ENCODE measurements at regions not wholly inside any gene's neighbourhood (a gene's known extent, or its start where the extent isn't known, plus 50 kb on each side); places are given as distances from the start of the nearest gene placed in this dataset.

GRCh38 chr9:3696368-3696767, 170.6 kb upstream of the RFX3 start:
- WGBS, result 29% methylated on average over 2 of the region's 2 CpGs

GRCh38 chr9:3692606-3693005, 166.8 kb upstream of the RFX3 start:
- no peak for DNase-seq (ENCODE audit: low spot score in 2 of 2)
- TF ChIP-seq CTCF (IDR thresholded peaks at IDR 0.05), result no peak
- TF ChIP-seq EP300 (IDR thresholded peaks at IDR 0.05), result no peak
- no peak for TF ChIP-seq POLR2AphosphoS5 (IDR thresholded peaks at IDR 0.05)
- H3K9me3 ChIP-seq, result no peaks in the 10 kb centered on the region
- H3K4me3 ChIP-seq, result no peak overlapping the region
- no peak overlapping the region for H3K27ac ChIP-seq
- WGBS, result 74% methylated on average over 1 of the region's 1 CpG
- H3K27me3 ChIP-seq, result no peaks in the 10 kb centered on the region
- no peaks in the 10 kb centered on the region for H3K4me1 ChIP-seq
- H3K36me3 ChIP-seq, result no peaks in the 10 kb centered on the region

More at GRCh38 chr9:3696368-3696767, 170.6 kb upstream of the RFX3 start:
- Histone ChIP-seq H3K27ac (no peak overlapping the region), H3K9me3 (no peaks in the 10 kb centered on the region), H3K4me3 (no peak overlapping the region), H3K4me1 (no peaks in the 10 kb centered on the region), H3K36me3 (no peaks in the 10 kb centered on the region), H3K27me3 (no peaks in the 10 kb centered on the region)
- no peak for DNase-seq (ENCODE audit: low spot score in 2 of 2)
- TF ChIP-seq POLR2A (IDR thresholded peaks at IDR 0.05) (no peak), CTCF (IDR thresholded peaks at IDR 0.05) (no peak), EP300 (IDR thresholded peaks at IDR 0.05) (no peak), POLR2AphosphoS5 (IDR thresholded peaks at IDR 0.05) (no peak)

- 93% methylated on average over 4 of the region's 4 CpGs for WGBS
- Histone ChIP-seq H3K9me3 (no peaks in the 10 kb centered on the region), H3K4me3 (no peak overlapping the region), H3K27me3 (no peaks in the 10 kb centered on the region), H3K36me3 (no peaks in the 10 kb centered on the region), H3K27ac (no peak overlapping the region), H3K4me1 (no peaks in the 10 kb centered on the region)
- DNase-seq (ENCODE audit: low spot score in 2 of 2), result no peak
- TF ChIP-seq EP300 (IDR thresholded peaks at IDR 0.05) (no peak), CTCF (IDR thresholded peaks at IDR 0.05) (no peak), POLR2A (IDR thresholded peaks at IDR 0.05) (no peak), POLR2AphosphoS5 (IDR thresholded peaks at IDR 0.05) (no peak)
These were observed 163.8 kb upstream of the RFX3 start for GRCh38 chr9:3689555-3689954.

- TF ChIP-seq EP300 (IDR thresholded peaks at IDR 0.05), result no peak
- TF ChIP-seq POLR2A (IDR thresholded peaks at IDR 0.05), result no peak
- no peak for TF ChIP-seq CTCF (IDR thresholded peaks at IDR 0.05)
- TF ChIP-seq POLR2AphosphoS5 (IDR thresholded peaks at IDR 0.05), result no peak
- H3K27me3 ChIP-seq, result no peaks in the 10 kb centered on the region
- no peak overlapping the region for H3K4me3 ChIP-seq
These were observed 161.3 kb upstream of the RFX3 start for GRCh38 chr9:3687145-3687544.

GRCh38 chr9:3682186-3682585, 156.4 kb upstream of the RFX3 start:
- 78% methylated on average over 3 of the region's 3 CpGs for WGBS
- no peaks in the 10 kb centered on the region for H3K9me3 ChIP-seq
- H3K36me3 ChIP-seq, result no peaks in the 10 kb centered on the region
- H3K4me3 ChIP-seq, result no peak overlapping the region
- H3K27ac ChIP-seq, result no peak overlapping the region
- H3K27me3 ChIP-seq, result no peaks in the 10 kb centered on the region
- DNase-seq (ENCODE audit: low spot score in 2 of 2), result no peak
- H3K4me1 ChIP-seq, result no peaks in the 10 kb centered on the region
- no peak for TF ChIP-seq POLR2AphosphoS5 (IDR thresholded peaks at IDR 0.05)

More at GRCh38 chr9:3687145-3687544, 161.3 kb upstream of the RFX3 start:
- H3K27ac ChIP-seq, result no peak overlapping the region
- no peaks in the 10 kb centered on the region for H3K36me3 ChIP-seq
- no peaks in the 10 kb centered on the region for H3K4me1 ChIP-seq
- no peak for DNase-seq (ENCODE audit: low spot score in 2 of 2)
- H3K9me3 ChIP-seq, result no peaks in the 10 kb centered on the region

GRCh38 chr9:3677541-3677940, 151.7 kb upstream of the RFX3 start:
- H3K4me1 ChIP-seq, result no peaks in the 10 kb centered on the region
- no peak overlapping the region for H3K27ac ChIP-seq
- H3K4me3 ChIP-seq, result no peak overlapping the region
- no peaks in the 10 kb centered on the region for H3K36me3 ChIP-seq
- no peaks in the 10 kb centered on the region for H3K27me3 ChIP-seq
- WGBS, result 91% methylated on average over 4 of the region's 4 CpGs
- no peak for TF ChIP-seq POLR2A (IDR thresholded peaks at IDR 0.05)
- TF ChIP-seq POLR2AphosphoS5 (IDR thresholded peaks at IDR 0.05), result no peak
- TF ChIP-seq CTCF (IDR thresholded peaks at IDR 0.05), result no peak
- no peak for TF ChIP-seq EP300 (IDR thresholded peaks at IDR 0.05)
- no peak for DNase-seq (ENCODE audit: low spot score in 2 of 2)
- no peaks in the 10 kb centered on the region for H3K9me3 ChIP-seq

All from suprapubic skin (tissue), 4 donors.